SK-N-MC (cell line): ENCODE measurements at regions not wholly inside any gene's neighbourhood (a gene's known extent, or its start where the extent isn't known, plus 50 kb on each side); places are given as distances from the start of the nearest gene placed in this dataset.
"Not testable (repeated sequence)": the region's sequence is repeated elsewhere in the genome, so short reads cannot be mapped to it uniquely, and the experiment has no call there.

ENCODE experiments used
- DNase-seq: peaks from one replicate; pipeline ENCODE4 v3.0.0-alpha.2; 2011; ENCODE audit warnings: low read depth, low spot score
- H3K27ac ChIP-seq: fragments of 200-600 bp; sonication (generic); 2 replicates; pipeline ENCODE4 v1.5.1; 2016; ENCODE audit warnings: mixed run types
- H3K36me3 ChIP-seq: fragments of 200-600 bp; sonication (generic); 2 replicates; pipeline ENCODE4 v1.6.1; 2017; ENCODE audit warnings: antibody characterized with exemption, low read length, mixed read lengths; ENCODE audit not compliant: insufficient read depth
- H3K4me3 ChIP-seq: fragments of 200-600 bp; sonication (generic); 2 replicates; pipeline ENCODE4 v1.5.1; 2016
- H3K9ac ChIP-seq: fragments of 200-600 bp; sonication (generic); 2 replicates; pipeline ENCODE4 v1.8.0; 2017; ENCODE audit warnings: mixed run types, mixed read lengths; ENCODE audit not compliant: insufficient read length
- H3K9me3 ChIP-seq: fragments of 200-600 bp; sonication (generic); 2 replicates; pipeline ENCODE4 v1.6.1; 2017; ENCODE audit warnings: low read depth, mild to moderate bottlenecking, antibody characterized with exemption, low read length, moderate library complexity, mixed read lengths
- EZH2 ChIP-seq: fragments of 200-600 bp; sonication (generic); IDR thresholded peaks from one replicate; pipeline ENCODE4 v1.6.1; 2017; ENCODE audit warnings: antibody characterized with exemption
- FOXP2 ChIP-seq: optimal IDR thresholded peaks from 2 replicates; pipeline ENCODE3; 2011; ENCODE audit warnings: mild to moderate bottlenecking, moderate library complexity; ENCODE audit not compliant: insufficient read depth; ENCODE audit errors: extremely low read length, control extremely low read depth
- POLR2AphosphoS5 ChIP-seq: IDR thresholded peaks from 2 replicates; pipeline ENCODE4 v1.6.1; 2012; ENCODE audit warnings: mild to moderate bottlenecking, low read depth, low read length, borderline replicate concordance

GRCh38 chr13:109998684-109999533 is 212.5 kb upstream of the IRS2 start:
- no peak overlapping the region for H3K9ac ChIP-seq
- TF ChIP-seq FOXP2 (no peak), POLR2AphosphoS5 (no peak)
- no peak for DNase-seq
- no peaks in the 10 kb centered on the region for H3K9me3 ChIP-seq
- no peaks in the 10 kb centered on the region for H3K36me3 ChIP-seq
- H3K27ac ChIP-seq = no peak overlapping the region
- H3K4me3 ChIP-seq = no peak overlapping the region

- Histone ChIP-seq H3K9ac (no peak overlapping the region), H3K36me3 (no peaks in the 10 kb centered on the region), H3K27ac (no peak overlapping the region), H3K9me3 (no peaks in the 10 kb centered on the region), H3K4me3 (no peak overlapping the region)
- no peak for DNase-seq
- TF ChIP-seq EZH2 (no peak), POLR2AphosphoS5 (no peak), FOXP2 (no peak)
Observed at GRCh38 chr13:109998037-109998436, 211.7 kb upstream of the IRS2 start.

- not testable (repeated sequence) for H3K36me3 ChIP-seq, H3K9me3 ChIP-seq, H3K4me3 ChIP-seq, H3K9ac ChIP-seq, H3K27ac ChIP-seq, DNase-seq
Observed at GRCh38 chr13:109997056-109997595, 210.7 kb upstream of the IRS2 start.

- TF ChIP-seq FOXP2 = no peak
- no peak for TF ChIP-seq EZH2
- no peak for TF ChIP-seq POLR2AphosphoS5
- H3K4me3 ChIP-seq = no peak overlapping the region
- H3K27ac ChIP-seq = no peak overlapping the region
- DNase-seq = no peak
- no peak overlapping the region for H3K9ac ChIP-seq
- H3K9me3 ChIP-seq = no peaks in the 10 kb centered on the region
- no peaks in the 10 kb centered on the region for H3K36me3 ChIP-seq
Observed at GRCh38 chr13:109996404-109996960, 210.1 kb upstream of the IRS2 start.

- Histone ChIP-seq H3K9ac (no peak overlapping the region), H3K9me3 (no peaks in the 10 kb centered on the region), H3K4me3 (no peak overlapping the region), H3K36me3 (no peaks in the 10 kb centered on the region), H3K27ac (no peak overlapping the region)
- TF ChIP-seq POLR2AphosphoS5 (no peak), EZH2 (no peak), FOXP2 (no peak)
- no peak for DNase-seq
Observed at GRCh38 chr13:109995578-109995977, 209.2 kb upstream of the IRS2 start.

GRCh38 chr13:109990296-109990695 is 203.9 kb upstream of the IRS2 start:
- TF ChIP-seq EZH2 (no peak), FOXP2 (no peak), POLR2AphosphoS5 (no peak)

GRCh38 chr13:109989686-109990085 is 203.3 kb upstream of the IRS2 start:
- Histone ChIP-seq H3K4me3 (no peak overlapping the region), H3K27ac (no peak overlapping the region), H3K9me3 (no peaks in the 10 kb centered on the region), H3K9ac (no peak overlapping the region), H3K36me3 (no peaks in the 10 kb centered on the region)
- DNase-seq = no peak
- no peak for TF ChIP-seq EZH2

More at GRCh38 chr13:109990296-109990695, 203.9 kb upstream of the IRS2 start:
- no peaks in the 10 kb centered on the region for H3K9me3 ChIP-seq
- no peak overlapping the region for H3K9ac ChIP-seq
- H3K36me3 ChIP-seq = no peaks in the 10 kb centered on the region
- H3K4me3 ChIP-seq = no peak overlapping the region
- no peak overlapping the region for H3K27ac ChIP-seq
- DNase-seq = no peak

GRCh38 chr13:109989155-109989554 is 202.8 kb upstream of the IRS2 start:
- no peaks in the 10 kb centered on the region for H3K36me3 ChIP-seq
- H3K4me3 ChIP-seq = no peak overlapping the region
- no peak overlapping the region for H3K9ac ChIP-seq
- no peak overlapping the region for H3K27ac ChIP-seq
- no peak for DNase-seq
- TF ChIP-seq EZH2 (no peak), POLR2AphosphoS5 (no peak), FOXP2 (no peak)
- no peaks in the 10 kb centered on the region for H3K9me3 ChIP-seq

GRCh38 chr13:109986851-109987250 is 200.5 kb upstream of the IRS2 start:
- Histone ChIP-seq H3K27ac (no peak overlapping the region), H3K36me3 (no peaks in the 10 kb centered on the region), H3K9me3 (no peaks in the 10 kb centered on the region), H3K4me3 (no peak overlapping the region), H3K9ac (no peak overlapping the region)
- no peak for DNase-seq
- no peak for TF ChIP-seq EZH2
- no peak for TF ChIP-seq FOXP2
